HCT116 (cell line): ENCODE measurements at regions not wholly inside any gene's neighbourhood (a gene's known extent, or its start where the extent isn't known, plus 50 kb on each side); places are given as distances from the start of the nearest gene placed in this dataset.

Experiments used
- ATAC-seq: fragments of 200-7000 bp; cut with Tn5 transposase; 2 replicates; pipeline ENCODE4 v1.9.1; 2020; ENCODE audit warnings: mild to moderate bottlenecking, moderate library complexity
- BruUV-seq: library from RNA; stranded (reverse); fragments of 400-500 nt; replicated peaks from 2 replicates; lab custom pipeline; 2021; lab: Mats Ljungman, UMichigan
- CTCF ChIA-PET: fragments of 300-600 bp; sonication (Branson Sonifier 250); formaldehyde crosslinking; loops from one replicate; lab custom pipeline; 2021; ENCODE audit warnings: antibody characterized with exemption; lab: Charles Lee
- POLR2A ChIA-PET: fragments of 300-600, 350-600 bp; sonication (Branson Sonifier 250); formaldehyde crosslinking; loops from one replicate; lab custom pipeline; 2021; ENCODE audit warnings: antibody characterized with exemption; lab: Charles Lee
- RAD21 ChIA-PET, 2 experiments: fragments of 300-600 bp; sonication (Branson Sonifier 250); formaldehyde crosslinking; loops; one replicate each; lab custom pipeline; 2023; ENCODE audit warnings: low total read pairs in 2 of 2; ENCODE audit not compliant: uncharacterized antibody in 2 of 2, unreplicated experiment in 2 of 2, low non-redundant PET in 1 of 2; lab: Charles Lee
- DNase-seq: peaks from one replicate; pipeline ENCODE4 v3.0.0-alpha.2; 2010; ENCODE audit warnings: low read depth, low spot score
- H2AFZ ChIP-seq: fragments of 200-600 bp; shearing (Covaris generic), sonication (generic); 2 replicates; pipeline ENCODE4 v1.6.1; 2017; ENCODE audit warnings: low read depth, mixed run types, mixed read lengths, antibody characterized with exemption, low read length; ENCODE audit not compliant: poor library complexity, severe bottlenecking
- H3K27ac ChIP-seq: 2 replicates; pipeline ENCODE4 v1.5.1; 2012; ENCODE audit warnings: low read depth, low read length
- H3K27me3 ChIP-seq: fragments of 200-600 bp; sonication (generic); 2 replicates; pipeline ENCODE4 v1.6.1; 2016; ENCODE audit warnings: mixed run types, low read length, mixed read lengths; ENCODE audit not compliant: insufficient read depth
- H3K36me3 ChIP-seq, 2 experiments: fragments of 200-500 bp in 1 of 2; fragments of 200-600 bp in 1 of 2; sonication (Bioruptor generic) in 1 of 2; sonication (generic) in 1 of 2; 2 replicates each; pipeline versions ENCODE4 v1.5.1 to v1.6.1; 2014 to 2016; ENCODE audit warnings: low read length in 2 of 2, inconsistent platforms in 1 of 2, mixed read lengths in 1 of 2, mixed run types in 1 of 2; ENCODE audit not compliant: insufficient read depth in 2 of 2, control insufficient read depth in 1 of 2
- H3K4me1 ChIP-seq, 2 experiments: fragments of 200-600 bp in 1 of 2; sonication (generic) in 1 of 2; 2 replicates each; pipeline versions ENCODE4 v1.5.1 to v1.6.1; 2012 to 2017; ENCODE audit warnings: low read length in 2 of 2, inconsistent platforms in 1 of 2, mild to moderate bottlenecking in 1 of 2, mixed read lengths in 1 of 2, mixed run types in 1 of 2, moderate library complexity in 1 of 2; ENCODE audit not compliant: insufficient read depth in 2 of 2, control insufficient read depth in 1 of 2
- H3K4me2 ChIP-seq: fragments of 200-600 bp; sonication (generic); 2 replicates; pipeline ENCODE4 v1.6.1; 2017; ENCODE audit warnings: mixed run types, low read length, mixed read lengths
- H3K4me3 ChIP-seq, 2 experiments: fragments of 200-600 bp in 1 of 2; sonication (generic) in 1 of 2; replicated peaks in 1 of 2; 2 replicates each; pipeline ENCODE4 v1.5.1; 2011 to 2016; ENCODE audit warnings: low read length in 2 of 2, control low read depth in 1 of 2, low read depth in 1 of 2, mild to moderate bottlenecking in 1 of 2, mixed read lengths in 1 of 2, mixed run types in 1 of 2
- H3K79me2 ChIP-seq: fragments of 200-600 bp; sonication (generic); 2 replicates; pipeline ENCODE4 v1.6.1; 2017; ENCODE audit warnings: mild to moderate bottlenecking, mixed run types, low read length, moderate library complexity, mixed read lengths; ENCODE audit not compliant: insufficient read depth
- H3K9ac ChIP-seq: fragments of 200-600 bp; sonication (generic); 2 replicates; pipeline ENCODE4 v1.6.1; 2016; ENCODE audit warnings: low read length, mixed read lengths
- H3K9me2 ChIP-seq: fragments of 200-600 bp; sonication (generic), shearing (Covaris generic); 2 replicates; pipeline ENCODE4 v1.6.1; 2017; ENCODE audit warnings: mixed run types, mild to moderate bottlenecking, moderate library complexity; ENCODE audit not compliant: insufficient read depth
- H3K9me3 ChIP-seq, 2 experiments: fragments of 200-500 bp in 1 of 2; fragments of 200-600 bp in 1 of 2; sonication (Bioruptor generic) in 1 of 2; sonication (generic) in 1 of 2; 2 replicates each; pipeline ENCODE4 v1.6.1; 2014 to 2017; ENCODE audit warnings: low read length in 2 of 2, mixed read lengths in 2 of 2, inconsistent platforms in 1 of 2, low read depth in 1 of 2, mild to moderate bottlenecking in 1 of 2, mixed run types in 1 of 2, moderate library complexity in 1 of 2; ENCODE audit not compliant: control insufficient read depth in 1 of 2, insufficient read depth in 1 of 2
- H4K20me1 ChIP-seq: fragments of 200-600 bp; sonication (generic), shearing (Covaris generic); 2 replicates; pipeline ENCODE4 v1.6.1; 2017; ENCODE audit warnings: mixed run types, mild to moderate bottlenecking, moderate library complexity; ENCODE audit not compliant: insufficient read depth
- CBX3 ChIP-seq: IDR thresholded peaks from 2 replicates; pipeline ENCODE4 v1.6.1; 2012; ENCODE audit warnings: low read depth
- EGR1 ChIP-seq: IDR thresholded peaks from 2 replicates; pipeline ENCODE4 v1.6.1; 2012; ENCODE audit warnings: low read depth
- ELF1 ChIP-seq: IDR thresholded peaks from 2 replicates; pipeline ENCODE4 v1.6.1; 2012; ENCODE audit warnings: low read depth, borderline replicate concordance
- EZH2 ChIP-seq: fragments of 200-600 bp; sonication (generic); IDR thresholded peaks from 2 replicates; pipeline ENCODE4 v1.6.1; 2017; ENCODE audit warnings: antibody characterized with exemption, mixed run types
- FOSL1 ChIP-seq: IDR thresholded peaks from 2 replicates; pipeline ENCODE4 v1.6.1; 2012; ENCODE audit warnings: low read depth
- JUND ChIP-seq: IDR thresholded peaks from 2 replicates; pipeline ENCODE4 v1.6.1; 2012
- RAD21 ChIP-seq: IDR thresholded peaks from 2 replicates; pipeline ENCODE4 v1.6.1; 2012; ENCODE audit warnings: low read depth, mild to moderate bottlenecking
- SIN3A ChIP-seq: IDR thresholded peaks from 2 replicates; pipeline ENCODE4 v1.6.1; 2012; ENCODE audit warnings: low read depth
- SP1 ChIP-seq: IDR thresholded peaks from 2 replicates; pipeline ENCODE4 v1.6.1; 2012; ENCODE audit warnings: low read depth
- ZFX ChIP-seq: fragments of 450-650 bp; IDR thresholded peaks from 2 replicates; pipeline ENCODE4 v1.6.1; 2017
- intact Hi-C: fragments of 100-400 bp; cut with micrococcal nuclease; formaldehyde crosslinking; loops from 2 replicates; pipeline ENCODE4 v1.10.0; 2022
- TF ChIP-seq, protein P1 (sequence below): IDR thresholded peaks from 2 replicates; pipeline ENCODE4 v1.6.1; 2012
- TF ChIP-seq, protein P2 (sequence below), 3 experiments: fragments of 200-600 bp in 1 of 3; sonication (generic) in 1 of 3; IDR thresholded peaks in 2 of 3; conservative IDR thresholded peaks in 1 of 3; 2 replicates each; pipeline ENCODE4 v1.5.1; 2012 to 2017; ENCODE audit warnings: low read depth in 2 of 3, low read length in 2 of 3, antibody characterized with exemption in 1 of 3, borderline replicate concordance in 1 of 3, control low read depth in 1 of 3, mild to moderate bottlenecking in 1 of 3, mixed read lengths in 1 of 3, mixed run types in 1 of 3, moderate library complexity in 1 of 3; ENCODE audit not compliant: insufficient read depth in 1 of 3

DNA sequence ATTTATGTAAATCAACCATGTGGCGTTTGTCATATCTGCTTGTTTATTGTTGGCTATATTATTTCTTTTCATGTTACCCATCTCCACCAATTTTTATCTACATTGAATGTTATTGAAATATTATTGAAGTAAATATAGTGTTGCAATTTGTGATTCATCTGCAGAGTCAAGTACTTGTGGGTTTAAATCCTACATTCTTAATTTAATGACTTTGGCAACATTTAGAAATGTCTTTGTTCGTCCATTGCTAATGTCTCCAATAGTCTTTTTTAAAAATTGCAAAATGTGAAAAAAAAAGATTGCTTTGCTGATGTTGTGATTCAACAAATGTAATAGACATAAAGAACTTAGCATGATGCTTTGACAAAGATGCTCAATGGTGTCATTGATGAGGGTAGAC lies 1572.8 kb upstream of the PIK3C3 start:
- ChIA-PET RAD21 (no interaction called here), POLR2A (no interaction called here), CTCF (no interaction called here)
- TF ChIP-seq ELF1 (no peak), FOSL1 (no peak), CBX3 (no peak), ZFX (no peak), RAD21 (no peak), EGR1 (no peak), SP1 (no peak), JUND (no peak), EZH2 (no peak), SIN3A (no peak)
- TF ChIP-seq, protein P1, sequence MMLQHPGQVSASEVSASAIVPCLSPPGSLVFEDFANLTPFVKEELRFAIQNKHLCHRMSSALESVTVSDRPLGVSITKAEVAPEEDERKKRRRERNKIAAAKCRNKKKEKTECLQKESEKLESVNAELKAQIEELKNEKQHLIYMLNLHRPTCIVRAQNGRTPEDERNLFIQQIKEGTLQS, result no peak
- TF ChIP-seq, protein P2, sequence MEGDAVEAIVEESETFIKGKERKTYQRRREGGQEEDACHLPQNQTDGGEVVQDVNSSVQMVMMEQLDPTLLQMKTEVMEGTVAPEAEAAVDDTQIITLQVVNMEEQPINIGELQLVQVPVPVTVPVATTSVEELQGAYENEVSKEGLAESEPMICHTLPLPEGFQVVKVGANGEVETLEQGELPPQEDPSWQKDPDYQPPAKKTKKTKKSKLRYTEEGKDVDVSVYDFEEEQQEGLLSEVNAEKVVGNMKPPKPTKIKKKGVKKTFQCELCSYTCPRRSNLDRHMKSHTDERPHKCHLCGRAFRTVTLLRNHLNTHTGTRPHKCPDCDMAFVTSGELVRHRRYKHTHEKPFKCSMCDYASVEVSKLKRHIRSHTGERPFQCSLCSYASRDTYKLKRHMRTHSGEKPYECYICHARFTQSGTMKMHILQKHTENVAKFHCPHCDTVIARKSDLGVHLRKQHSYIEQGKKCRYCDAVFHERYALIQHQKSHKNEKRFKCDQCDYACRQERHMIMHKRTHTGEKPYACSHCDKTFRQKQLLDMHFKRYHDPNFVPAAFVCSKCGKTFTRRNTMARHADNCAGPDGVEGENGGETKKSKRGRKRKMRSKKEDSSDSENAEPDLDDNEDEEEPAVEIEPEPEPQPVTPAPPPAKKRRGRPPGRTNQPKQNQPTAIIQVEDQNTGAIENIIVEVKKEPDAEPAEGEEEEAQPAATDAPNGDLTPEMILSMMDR (IDR thresholded peaks at IDR 0.05 in 2 of 3, conservative IDR thresholded peaks at IDR 0.05 in 1 of 3; ENCODE audit: borderline replicate concordance in 1 of 3, insufficient read depth in 1 of 3, low read depth in 2 of 3, low read length in 2 of 3), result no peak
- intact Hi-C loops, result no loop called here
- Histone ChIP-seq H3K27ac (no peak overlapping the region), H2AFZ (no peak overlapping the region), H3K9ac (no peak overlapping the region), H3K27me3 (no peaks in the 10 kb centered on the region), H3K36me3 (no peaks in the 10 kb centered on the region), H3K9me2 (no peaks in the 10 kb centered on the region), H3K4me3 (no peak overlapping the region), H3K79me2 (no peaks in the 10 kb centered on the region), H3K4me2 (no peak overlapping the region), H3K4me1 (no peaks in the 10 kb centered on the region), H4K20me1 (no peaks in the 10 kb centered on the region), H3K9me3 (no peaks in the 10 kb centered on the region; a peak in 2 of 4 replicates)
- no TSS peak for BruUV-seq
- ATAC-seq, result no peak
- DNase-seq, result no peak
